Caki2 (cell line): ENCODE measurements at regions not wholly inside any gene's neighbourhood (a gene's known extent, or its start where the extent isn't known, plus 50 kb on each side); places are given as distances from the start of the nearest gene placed in this dataset.

Experiments used
- DNase-seq: peaks from one replicate; pipeline ENCODE4 v3.0.0-alpha.2; 2015; ENCODE audit warnings: low read depth
- in situ Hi-C: cut with HindIII; loops from 2 replicates; pipeline ENCODE4 v1.10.0; 2016; ENCODE audit warnings: low sequenced_read_pairs, low pct_unique_long_range_greater_than_20kb, mixed read lengths

GRCh38 chr16:27701381-27701780 lies 151.4 kb downstream of the KATNIP start:
- in situ Hi-C loops = no loop called here
- no peak for DNase-seq

- in situ Hi-C loops = no loop called here
Observed at GRCh38 chr16:27703121-27703520, 153.2 kb downstream of the KATNIP start.

GRCh38 chr16:27703545-27703944 lies 153.6 kb downstream of the KATNIP start:
- DNase-seq = no peak
- in situ Hi-C loops = no loop called here

More at GRCh38 chr16:27703121-27703520, 153.2 kb downstream of the KATNIP start:
- no peak for DNase-seq

GRCh38 chr16:27704252-27704651 lies 154.3 kb downstream of the KATNIP start:
- in situ Hi-C loops = no loop called here
- DNase-seq = no peak

GRCh38 chr16:27706156-27706865 lies 156.4 kb downstream of the KATNIP start:
- in situ Hi-C loops = no loop called here
- DNase-seq = no peak

- DNase-seq = no peak
Observed at GRCh38 chr16:27706866-27707685, 157.1 kb downstream of the KATNIP start.

GRCh38 chr16:27708651-27709050 lies 158.7 kb downstream of the KATNIP start:
- no peak for DNase-seq
- in situ Hi-C loops = no loop called here

More at GRCh38 chr16:27706866-27707685, 157.1 kb downstream of the KATNIP start:
- in situ Hi-C loops = no loop called here

GRCh38 chr16:27712251-27712711 lies 162.3 kb downstream of the KATNIP start:
- in situ Hi-C loops = no loop called here
- DNase-seq = peak; percentile 49

- in situ Hi-C loops = no loop called here
- no peak for DNase-seq
Observed at GRCh38 chr16:27717726-27718125, 167.8 kb downstream of the KATNIP start.

- in situ Hi-C loops = no loop called here
- no peak for DNase-seq
Observed at GRCh38 chr16:27718201-27719105, 168.5 kb downstream of the KATNIP start.

GRCh38 chr16:27719106-27719445 lies 169.1 kb downstream of the KATNIP start:
- in situ Hi-C loops = no loop called here
- DNase-seq = no peak

GRCh38 chr16:27720731-27721530 lies 171.0 kb downstream of the KATNIP start:
- no peak for DNase-seq
- in situ Hi-C loops = no loop called here

- no peak for DNase-seq
- in situ Hi-C loops = no loop called here
Observed at GRCh38 chr16:27721531-27722181, 171.7 kb downstream of the KATNIP start.

- no peak for DNase-seq
- in situ Hi-C loops = no loop called here
Observed at GRCh38 chr16:27722207-27722606, 172.3 kb downstream of the KATNIP start.

GRCh38 chr16:27722892-27723450 lies 173.0 kb downstream of the KATNIP start:
- DNase-seq = no peak
- in situ Hi-C loops = no loop called here

- in situ Hi-C loops = no loop called here
Observed at GRCh38 chr16:27723711-27724481, 174.0 kb downstream of the KATNIP start.

More at GRCh38 chr16:27723711-27724481, 174.0 kb downstream of the KATNIP start:
- DNase-seq = no peak
